Kidney (tissue), 13 donors: ENCODE measurements at regions not wholly inside any gene's neighbourhood (a gene's known extent, or its start where the extent isn't known, plus 50 kb on each side); places are given as distances from the start of the nearest gene placed in this dataset.
"Not testable (repeated sequence)": the region's sequence is repeated elsewhere in the genome, so short reads cannot be mapped to it uniquely, and the experiment has no call there.

Experiments used
- DNase-seq, 5 donors: peaks; one replicate each; pipeline ENCODE4 v3.0.0-alpha.2; 2013 to 2020
- FAIRE-seq: peaks from 2 replicates; lab custom pipeline; 2012; peaks lifted over from hg19 to GRCh38; lab: Jason Lieb, UNC
- H3K27ac ChIP-seq, 2 donors: one replicate each; pipeline ENCODE4 v1.7.0; 2013; ENCODE audit warnings: low read depth in 2 of 2, low read length in 2 of 2, inconsistent platforms in 1 of 2
- H3K27me3 ChIP-seq: one replicate; pipeline ENCODE4 v1.7.1; 2013; ENCODE audit warnings: low read length, inconsistent platforms; ENCODE audit not compliant: control insufficient read depth, insufficient read depth
- H3K36me3 ChIP-seq, 3 donors: one replicate each; pipeline versions ENCODE4 v1.7.0 to v1.7.1; 2013; ENCODE audit warnings: low read length in 3 of 3, control low read depth in 1 of 3, inconsistent platforms in 1 of 3; ENCODE audit not compliant: insufficient read depth in 3 of 3, control insufficient read depth in 2 of 3
- H3K4me1 ChIP-seq, 3 donors: one replicate each; pipeline versions ENCODE4 v1.7.0 to v1.7.1; 2013; ENCODE audit warnings: low read length in 3 of 3, inconsistent platforms in 1 of 3, low read depth in 1 of 3; ENCODE audit not compliant: control insufficient read depth in 2 of 3, insufficient read depth in 2 of 3
- H3K4me3 ChIP-seq, 3 donors: one replicate each; pipeline versions ENCODE4 v1.7.0 to v1.8.1; 2013; ENCODE audit warnings: low read length in 3 of 3, control low read depth in 1 of 3, inconsistent platforms in 1 of 3
- H3K9ac ChIP-seq, 3 donors: one replicate each; pipeline versions ENCODE4 v1.7.0 to v1.7.1; 2013; ENCODE audit warnings: low read length in 3 of 3, control low read depth in 1 of 3, inconsistent platforms in 1 of 3
- H3K9me3 ChIP-seq, 3 donors: one replicate each; pipeline versions ENCODE4 v1.7.0 to v1.7.1; 2013; ENCODE audit warnings: low read length in 3 of 3, control low read depth in 1 of 3, inconsistent platforms in 1 of 3; ENCODE audit not compliant: control insufficient read depth in 2 of 3, insufficient read depth in 1 of 3
- CTCF ChIP-seq: IDR thresholded peaks from 3 replicates; pipeline ENCODE4 v1.5.1; 2012; ENCODE audit warnings: mild to moderate bottlenecking, moderate library complexity, borderline replicate concordance; ENCODE audit not compliant: insufficient read depth; ENCODE audit errors: extremely low read depth
- intact Hi-C: fragments of 100-400 bp; cut with DNase I; formaldehyde crosslinking; loops from one replicate; pipeline ENCODE4 v1.11.1; 2022
- donor health status: control.
- donor health status: control.
- donor health status: control.
- donor health status: control.
- donor health status: control.
- donor health status: DM: yes; HTN: yes; CAD: no.
- donor health status: Normal renal cell carcinoma (clear cell type).

GRCh38 chr4:66123831-66124413 lies 453.6 kb upstream of the EPHA5 start:
- no peak for TF ChIP-seq CTCF
- H3K27ac ChIP-seq: no peak overlapping the region
- H3K36me3 ChIP-seq: no peaks in the 10 kb centered on the region
- no peak for DNase-seq
- intact Hi-C loops: no loop called here
- FAIRE-seq: no peak
- no peaks in the 10 kb centered on the region for H3K9me3 ChIP-seq
- H3K4me3 ChIP-seq: no peak overlapping the region
- H3K4me1 ChIP-seq: no peaks in the 10 kb centered on the region
- no peaks in the 10 kb centered on the region for H3K27me3 ChIP-seq
- H3K9ac ChIP-seq: no peak overlapping the region

GRCh38 chr4:66123190-66123589 lies 452.9 kb upstream of the EPHA5 start:
- no peak for DNase-seq
- Histone ChIP-seq H3K4me1 (no peaks in the 10 kb centered on the region), H3K27ac (no peak overlapping the region), H3K9me3 (no peaks in the 10 kb centered on the region), H3K27me3 (no peaks in the 10 kb centered on the region), H3K4me3 (no peak overlapping the region), H3K36me3 (no peaks in the 10 kb centered on the region), H3K9ac (no peak overlapping the region)
- FAIRE-seq: no peak
- TF ChIP-seq CTCF: no peak
- intact Hi-C loops: no loop called here

DNA sequence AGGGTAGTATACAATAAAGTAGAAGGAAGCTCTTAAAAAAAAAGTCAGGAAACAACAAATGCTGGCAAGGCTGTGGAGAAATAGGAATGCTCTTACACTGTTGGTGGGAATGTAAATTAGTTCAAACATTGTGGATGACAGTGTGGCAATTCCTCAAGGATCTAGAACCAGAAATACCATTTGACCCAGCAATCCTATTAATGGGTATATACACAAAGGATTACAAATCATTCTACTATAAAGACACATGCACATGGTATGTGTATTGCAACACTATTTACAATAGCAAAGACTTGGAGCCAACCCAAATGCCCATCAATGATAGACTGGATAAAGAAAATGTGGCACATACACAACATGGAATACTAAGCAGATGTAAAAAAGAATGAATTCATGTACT lies 444.9 kb upstream of the EPHA5 start:
- H3K27ac ChIP-seq, H3K4me1 ChIP-seq, H3K36me3 ChIP-seq, H3K9ac ChIP-seq, DNase-seq, H3K4me3 ChIP-seq, H3K27me3 ChIP-seq, H3K9me3 ChIP-seq, intact Hi-C loops, FAIRE-seq: not testable (repeated sequence)

GRCh38 chr4:66108898-66109297 lies 438.6 kb upstream of the EPHA5 start:
- Histone ChIP-seq H3K9ac (no peak overlapping the region), H3K27ac (no peak overlapping the region), H3K36me3 (no peaks in the 10 kb centered on the region), H3K4me3 (no peak overlapping the region), H3K27me3 (no peaks in the 10 kb centered on the region), H3K9me3 (no peaks in the 10 kb centered on the region), H3K4me1 (no peaks in the 10 kb centered on the region)
- intact Hi-C loops: no loop called here
- TF ChIP-seq CTCF: no peak
- DNase-seq (no peak), FAIRE-seq (no peak)
